Right atrium auricular region (tissue), 2 donors: ENCODE measurements at regions not wholly inside any gene's neighbourhood (a gene's known extent, or its start where the extent isn't known, plus 50 kb on each side); places are given as distances from the start of the nearest gene placed in this dataset.

Experiments used
- DNase-seq: peaks from one replicate; pipeline ENCODE4 v3.0.0-alpha.2; 2019; ENCODE audit warnings: low spot score
- H3K27ac ChIP-seq, 2 donors: fragments of 200-600 bp; sonication (generic); 1 replicate in 1 of 2; 2 replicates in 1 of 2; pipeline ENCODE4 v1.5.1; 2016 to 2019
- H3K27me3 ChIP-seq, 2 donors: fragments of 200-600 bp; sonication (generic); one replicate each; pipeline versions ENCODE4 v1.5.1 to v1.6.0; 2017 to 2019
- H3K36me3 ChIP-seq: fragments of 200-600 bp; sonication (generic); one replicate; pipeline ENCODE4 v1.5.1; 2016
- H3K4me1 ChIP-seq, 2 donors: fragments of 200-600 bp; sonication (generic); one replicate each; pipeline versions ENCODE4 v1.5.1 to v1.6.0; 2017 to 2019
- H3K4me3 ChIP-seq, 2 donors: fragments of 200-600 bp; sonication (generic); 1 replicate in 1 of 2; 2 replicates in 1 of 2; pipeline ENCODE4 v1.5.1; 2017 to 2019; ENCODE audit warnings: mild to moderate bottlenecking in 1 of 2, moderate library complexity in 1 of 2
- H3K9me3 ChIP-seq, 2 donors: fragments of 200-600 bp; sonication (generic); one replicate each; pipeline ENCODE4 v1.5.1; 2019
- TF ChIP-seq, protein P1 (sequence below), 2 donors: fragments of 200-600 bp; sonication (generic); IDR thresholded peaks; one replicate each; pipeline ENCODE4 v1.5.1; 2019; ENCODE audit warnings: antibody characterized with exemption in 2 of 2

DNA sequence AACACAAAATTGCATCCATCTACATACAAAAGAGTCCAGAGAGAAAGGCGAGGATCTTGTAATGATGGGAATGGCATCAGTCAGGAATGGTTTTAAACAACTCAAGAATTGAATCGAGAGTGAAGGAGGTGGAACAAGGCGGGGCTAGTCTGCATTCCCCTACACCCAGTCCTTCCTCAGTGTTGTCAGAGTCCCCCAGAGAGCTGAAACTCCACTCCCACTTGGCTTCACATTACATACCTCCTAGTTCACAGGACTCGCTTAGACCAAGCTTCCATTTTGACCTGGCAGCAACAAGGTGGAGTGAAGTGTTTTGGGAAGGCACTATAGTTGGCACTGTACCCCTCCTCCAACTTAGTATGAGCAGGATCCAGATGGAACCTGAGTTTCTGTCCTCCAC, 1273.5 kb upstream of the CRIM1 start:
- DNase-seq: no peak
- no peak overlapping the region for H3K27ac ChIP-seq
- no peaks in the 10 kb centered on the region for H3K36me3 ChIP-seq
- H3K4me3 ChIP-seq: no peak overlapping the region
- TF ChIP-seq, protein P1, sequence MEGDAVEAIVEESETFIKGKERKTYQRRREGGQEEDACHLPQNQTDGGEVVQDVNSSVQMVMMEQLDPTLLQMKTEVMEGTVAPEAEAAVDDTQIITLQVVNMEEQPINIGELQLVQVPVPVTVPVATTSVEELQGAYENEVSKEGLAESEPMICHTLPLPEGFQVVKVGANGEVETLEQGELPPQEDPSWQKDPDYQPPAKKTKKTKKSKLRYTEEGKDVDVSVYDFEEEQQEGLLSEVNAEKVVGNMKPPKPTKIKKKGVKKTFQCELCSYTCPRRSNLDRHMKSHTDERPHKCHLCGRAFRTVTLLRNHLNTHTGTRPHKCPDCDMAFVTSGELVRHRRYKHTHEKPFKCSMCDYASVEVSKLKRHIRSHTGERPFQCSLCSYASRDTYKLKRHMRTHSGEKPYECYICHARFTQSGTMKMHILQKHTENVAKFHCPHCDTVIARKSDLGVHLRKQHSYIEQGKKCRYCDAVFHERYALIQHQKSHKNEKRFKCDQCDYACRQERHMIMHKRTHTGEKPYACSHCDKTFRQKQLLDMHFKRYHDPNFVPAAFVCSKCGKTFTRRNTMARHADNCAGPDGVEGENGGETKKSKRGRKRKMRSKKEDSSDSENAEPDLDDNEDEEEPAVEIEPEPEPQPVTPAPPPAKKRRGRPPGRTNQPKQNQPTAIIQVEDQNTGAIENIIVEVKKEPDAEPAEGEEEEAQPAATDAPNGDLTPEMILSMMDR (IDR thresholded peaks at IDR 0.05): no peak
- H3K9me3 ChIP-seq: no peaks in the 10 kb centered on the region
- no peaks in the 10 kb centered on the region for H3K4me1 ChIP-seq
- no peaks in the 10 kb centered on the region for H3K27me3 ChIP-seq

DNA sequence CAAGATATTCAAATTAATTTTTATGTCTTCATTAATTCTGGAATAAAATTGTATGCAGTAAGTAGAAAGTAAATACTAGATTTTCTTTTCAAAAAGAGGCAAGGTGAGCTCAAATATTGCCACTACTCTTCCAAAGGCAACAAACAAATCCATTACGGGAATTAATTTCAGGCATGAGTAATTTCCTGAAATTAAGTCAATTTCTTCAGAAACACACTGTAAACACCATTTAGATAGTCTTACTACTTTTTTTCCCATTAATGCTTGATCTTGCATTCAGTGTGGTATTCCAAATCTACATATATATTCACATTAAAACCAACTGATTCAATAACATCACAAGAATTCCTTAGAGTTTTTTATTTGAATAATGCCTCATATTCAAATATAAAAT, 1274.0 kb upstream of the CRIM1 start:
- Histone ChIP-seq H3K27me3 (no peaks in the 10 kb centered on the region), H3K27ac (no peak overlapping the region), H3K36me3 (no peaks in the 10 kb centered on the region), H3K4me3 (no peak overlapping the region), H3K4me1 (no peaks in the 10 kb centered on the region), H3K9me3 (no peaks in the 10 kb centered on the region)
- no peak for DNase-seq
- TF ChIP-seq, protein P1 (IDR thresholded peaks at IDR 0.05): no peak

DNA sequence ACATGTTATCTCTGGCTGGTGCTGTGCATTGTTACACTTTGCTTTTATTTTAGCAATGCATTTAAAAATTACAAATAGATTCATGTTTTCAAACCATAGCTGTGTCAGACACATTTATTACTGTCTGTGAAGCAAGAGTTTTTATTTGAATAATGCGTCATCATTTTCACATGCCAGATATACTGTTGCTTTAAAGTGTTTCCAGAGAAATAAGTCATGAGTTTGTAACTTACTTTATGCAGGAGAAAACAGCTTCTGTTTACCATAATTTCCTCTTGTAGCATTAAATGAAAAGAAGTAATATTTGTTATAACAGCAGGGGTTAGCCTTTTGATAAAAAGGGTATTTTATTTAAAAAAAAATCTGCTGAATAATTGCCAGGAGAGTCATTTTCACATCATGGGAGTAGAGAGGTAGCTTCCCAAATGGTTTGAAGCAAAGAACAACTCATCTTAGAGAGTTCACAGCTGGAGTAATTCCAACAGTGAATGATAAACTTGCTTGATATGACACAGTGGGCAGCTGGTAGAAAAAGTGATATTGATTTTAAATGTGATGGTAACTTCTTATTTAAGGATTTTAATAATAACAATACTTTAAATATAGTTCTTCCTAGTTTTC, 1274.5 kb upstream of the CRIM1 start:
- TF ChIP-seq, protein P1 (IDR thresholded peaks at IDR 0.05): no peak
- Histone ChIP-seq H3K4me3 (no peak overlapping the region), H3K36me3 (no peaks in the 10 kb centered on the region), H3K27me3 (no peaks in the 10 kb centered on the region), H3K9me3 (no peaks in the 10 kb centered on the region), H3K4me1 (no peaks in the 10 kb centered on the region), H3K27ac (no peak overlapping the region)
- DNase-seq: no peak

DNA sequence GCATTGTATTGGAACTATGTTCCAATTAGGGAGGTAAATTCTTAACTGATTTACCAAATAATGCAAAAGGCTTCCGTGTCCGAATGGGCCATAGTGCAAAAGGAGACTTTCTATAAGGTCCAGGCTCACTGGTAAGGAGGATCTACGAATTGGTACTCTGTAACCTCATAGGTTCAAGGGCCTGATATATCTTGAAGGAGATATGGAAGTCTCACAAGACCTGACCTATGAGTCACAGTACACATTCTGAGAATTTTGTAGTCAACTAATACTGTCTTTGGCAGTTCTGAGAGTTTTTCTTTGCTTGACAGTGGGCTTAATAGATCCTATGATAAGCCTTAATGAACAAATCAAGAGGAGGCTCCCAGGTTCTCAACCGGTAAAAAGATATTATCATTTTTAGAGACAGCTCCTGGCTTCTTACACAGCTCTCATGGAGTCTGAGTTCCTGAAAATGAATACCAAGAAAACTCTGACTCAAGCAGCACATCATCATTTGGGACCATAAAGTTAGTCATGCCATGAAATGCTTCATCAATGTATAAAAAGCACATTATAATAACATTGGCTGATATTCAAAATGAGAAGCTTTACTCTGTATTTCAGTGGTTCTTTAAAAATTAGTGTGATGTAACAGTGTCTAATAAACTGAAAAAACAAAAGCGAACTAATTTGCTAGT, 1275.2 kb upstream of the CRIM1 start:
- H3K4me3 ChIP-seq: no peak overlapping the region
- H3K27me3 ChIP-seq: no peaks in the 10 kb centered on the region
- TF ChIP-seq, protein P1 (IDR thresholded peaks at IDR 0.05): no peak
- no peak for DNase-seq
- no peaks in the 10 kb centered on the region for H3K9me3 ChIP-seq
- no peaks in the 10 kb centered on the region for H3K4me1 ChIP-seq
- H3K27ac ChIP-seq: no peak overlapping the region
- no peaks in the 10 kb centered on the region for H3K36me3 ChIP-seq

DNA sequence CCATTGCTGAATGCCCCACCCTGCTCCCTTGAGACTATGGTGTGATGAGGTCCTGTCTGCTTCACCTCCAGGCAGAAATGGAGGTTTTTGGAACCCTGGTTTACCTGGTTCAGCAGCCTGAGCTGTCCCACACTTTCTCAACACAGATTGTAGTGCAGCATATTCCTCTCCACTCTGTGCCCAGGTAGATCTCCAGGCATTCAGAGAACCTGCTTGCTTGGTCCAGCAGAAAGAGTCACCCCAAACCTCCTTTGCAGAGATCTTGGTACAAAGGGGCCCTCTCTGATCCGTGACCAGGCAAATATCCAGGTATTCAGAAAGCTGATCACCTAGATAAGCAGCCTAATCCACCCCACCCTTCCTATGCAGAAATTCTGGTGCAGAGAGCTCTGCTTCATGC, 1288.2 kb upstream of the CRIM1 start:
- no peaks in the 10 kb centered on the region for H3K36me3 ChIP-seq
- no peak for DNase-seq
- no peaks in the 10 kb centered on the region for H3K4me1 ChIP-seq
- H3K9me3 ChIP-seq: peaks cover 0 to 22% of the 10 kb centered on the region in 2 donors
- TF ChIP-seq, protein P1 (IDR thresholded peaks at IDR 0.05): no peak
- no peak overlapping the region for H3K27ac ChIP-seq
- no peak overlapping the region for H3K4me3 ChIP-seq
- H3K27me3 ChIP-seq: no peaks in the 10 kb centered on the region

DNA sequence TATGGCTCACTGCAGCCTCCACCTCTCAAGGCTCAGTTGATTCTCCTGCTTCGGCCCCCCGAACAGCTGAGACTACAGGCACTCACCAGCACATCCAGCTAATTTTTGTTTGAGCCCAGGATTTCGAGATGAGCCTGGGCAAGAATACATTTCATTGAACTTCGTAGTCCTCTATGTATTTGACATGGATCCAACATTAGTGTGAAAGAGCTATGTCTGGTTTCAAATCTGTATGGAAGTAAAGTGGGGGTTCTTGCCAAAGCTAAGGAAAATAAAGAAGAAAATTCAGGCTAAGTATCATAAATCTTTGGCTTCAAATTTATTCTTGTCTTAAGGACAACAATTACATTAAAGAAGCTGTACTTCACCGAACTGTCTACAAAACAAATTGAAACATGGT, 1291.7 kb upstream of the CRIM1 start:
- H3K4me3 ChIP-seq: no peak overlapping the region
- H3K27ac ChIP-seq: no peak overlapping the region
- no peaks in the 10 kb centered on the region for H3K36me3 ChIP-seq
- no peaks in the 10 kb centered on the region for H3K4me1 ChIP-seq
- H3K9me3 ChIP-seq: peaks cover 0 to 9% of the 10 kb centered on the region in 2 donors
- DNase-seq: no peak
- TF ChIP-seq, protein P1 (IDR thresholded peaks at IDR 0.05): no peak
- no peaks in the 10 kb centered on the region for H3K27me3 ChIP-seq
